MCF 10A (cell line): ENCODE measurements at regions not wholly inside any gene's neighbourhood (a gene's known extent, or its start where the extent isn't known, plus 50 kb on each side); places are given as distances from the start of the nearest gene placed in this dataset.
"Not testable (repeated sequence)": the region's sequence is repeated elsewhere in the genome, so short reads cannot be mapped to it uniquely, and the experiment has no call there.

Experiments
- BruUV-seq: library from RNA; stranded (reverse); fragments of 400-500 nt; replicated peaks from 2 replicates; lab custom pipeline; 2021; lab: Mats Ljungman, UMichigan
- CTCF ChIA-PET: fragments of 300-600 bp; sonication (Branson Sonifier 250); formaldehyde crosslinking; extraction: SDS; loops from one replicate; lab custom pipeline; 2021; ENCODE audit warnings: antibody characterized with exemption, inconsistent platforms; lab: Yijun Ruan, JAX
- POLR2A ChIA-PET: fragments of 300-600, 350-650 bp; sonication (Branson Sonifier 250); formaldehyde crosslinking; extraction: SDS; loops from one replicate; lab custom pipeline; 2020; ENCODE audit warnings: antibody characterized with exemption, inconsistent platforms; lab: Yijun Ruan, JAX
- DNase-seq: peaks from one replicate; pipeline ENCODE4 v3.0.0-alpha.2; 2018; ENCODE audit not compliant: unreplicated experiment
- H3K27ac Mint-ChIP-seq: one replicate; pipeline ENCODE4 v1.8.0; 2022; ENCODE audit warnings: mild to moderate bottlenecking, low read depth, mixed read lengths; ENCODE audit not compliant: unreplicated experiment
- H3K27me3 Mint-ChIP-seq: one replicate; pipeline ENCODE4 v1.8.0; 2022; ENCODE audit warnings: mixed read lengths; ENCODE audit not compliant: insufficient read depth, unreplicated experiment
- H3K36me3 Mint-ChIP-seq: one replicate; pipeline ENCODE4 v1.8.0; 2022; ENCODE audit warnings: mild to moderate bottlenecking, moderate library complexity, mixed read lengths; ENCODE audit not compliant: insufficient read depth, unreplicated experiment
- H3K4me1 Mint-ChIP-seq: one replicate; pipeline ENCODE4 v1.8.0; 2022; ENCODE audit warnings: mixed read lengths; ENCODE audit not compliant: insufficient read depth, unreplicated experiment
- H3K4me3 Mint-ChIP-seq: one replicate; pipeline ENCODE4 v1.8.0; 2022; ENCODE audit warnings: mild to moderate bottlenecking, moderate library complexity, mixed read lengths; ENCODE audit not compliant: unreplicated experiment
- H3K9me3 Mint-ChIP-seq: one replicate; pipeline ENCODE4 v1.8.0; 2022; ENCODE audit warnings: mixed read lengths; ENCODE audit not compliant: unreplicated experiment
- CTCF ChIP-seq: fragments of 200-600 bp; IDR thresholded peaks from one replicate; pipeline ENCODE4 v1.8.0; 2022; ENCODE audit warnings: antibody characterized with exemption, mild to moderate bottlenecking; ENCODE audit not compliant: unreplicated experiment
- intact Hi-C: fragments of 100-400 bp; cut with micrococcal nuclease; formaldehyde crosslinking; loops from 2 replicates; pipeline ENCODE4 v1.14.1; 2022

- Mint-ChIP-seq H3K4me3 (no peak overlapping the region), H3K9me3 (no peaks in the 10 kb centered on the region), H3K36me3 (no peaks in the 10 kb centered on the region), H3K4me1 (no peaks in the 10 kb centered on the region), H3K27me3 (peaks cover 29% of the 10 kb centered on the region), H3K27ac (no peak overlapping the region)
- TF ChIP-seq CTCF = no peak
- intact Hi-C loops = no loop called here
- DNase-seq = no peak
- ChIA-PET POLR2A (no interaction called here), CTCF (interaction anchor here (0.6 kb wide), 2 partner anchors 33 to 50 kb away, joined by 3 read pairs; no protein-coding TSS in a partner anchor)
- no TSS peak for BruUV-seq
Observed at GRCh38 chr12:13326076-13326475, 129.6 kb downstream of the EMP1 start.

GRCh38 chr12:13325037-13325436 lies 128.5 kb downstream of the EMP1 start:
- H3K9me3 Mint-ChIP-seq, H3K27ac Mint-ChIP-seq, BruUV-seq, DNase-seq, POLR2A ChIA-PET, H3K4me3 Mint-ChIP-seq, intact Hi-C loops, H3K4me1 Mint-ChIP-seq, H3K36me3 Mint-ChIP-seq: not testable (repeated sequence)
- CTCF ChIA-PET = interaction anchor here (0.7 kb wide), 1 partner anchor 12 kb away, joined by 3 read pairs; no protein-coding TSS in a partner anchor
- peaks cover 29% of the 10 kb centered on the region for H3K27me3 Mint-ChIP-seq

GRCh38 chr12:13318231-13319015 lies 121.9 kb downstream of the EMP1 start:
- no peak for DNase-seq
- H3K9me3 Mint-ChIP-seq = no peaks in the 10 kb centered on the region
- H3K4me1 Mint-ChIP-seq = no peaks in the 10 kb centered on the region
- no peaks in the 10 kb centered on the region for H3K36me3 Mint-ChIP-seq
- H3K27ac Mint-ChIP-seq = no peak overlapping the region
- ChIA-PET POLR2A (no interaction called here), CTCF (interaction anchor here (0.6 to 1.4 kb wide), 6 partner anchors 40 to 868 kb away, joined by 3 to 6 read pairs (median 4); no protein-coding TSS in a partner anchor)
- H3K4me3 Mint-ChIP-seq = no peak overlapping the region
- BruUV-seq = no TSS peak
- intact Hi-C loops = no loop called here
- TF ChIP-seq CTCF = no peak
- H3K27me3 Mint-ChIP-seq = peaks cover 4% of the 10 kb centered on the region

- POLR2A ChIA-PET = no interaction called here
- no peak for DNase-seq
- Mint-ChIP-seq H3K27me3 (peaks cover 19% of the 10 kb centered on the region), H3K9me3 (no peaks in the 10 kb centered on the region), H3K27ac (no peak overlapping the region), H3K4me3 (no peak overlapping the region), H3K36me3 (no peaks in the 10 kb centered on the region), H3K4me1 (no peaks in the 10 kb centered on the region)
- no peak for TF ChIP-seq CTCF
- intact Hi-C loops = no loop called here
- CTCF ChIA-PET = interaction anchor here (0.6 to 0.8 kb wide), 3 partner anchors 12 to 354 kb away, joined by 3 to 6 read pairs (median 3); no protein-coding TSS in a partner anchor
- BruUV-seq = no TSS peak
Observed at GRCh38 chr12:13316587-13317246, 120.2 kb downstream of the EMP1 start.
